ENCODE measurements at regions not wholly inside any gene's neighbourhood (a gene's known extent, or its start where the extent isn't known, plus 50 kb on each side); places are given as distances from the start of the nearest gene placed in this dataset.
"Not testable (repeated sequence)": the region's sequence is repeated elsewhere in the genome, so short reads cannot be mapped to it uniquely, and the experiment has no call there.

GRCh38 chr5:38780945-38781344 is 64.9 kb upstream of the OSMR start:
- Mint-ChIP-seq H3K4me3 (no peak overlapping the region), H3K27me3 (peaks cover 1% of the 10 kb centered on the region), H3K4me1 (no peaks in the 10 kb centered on the region), H3K36me3 (no peaks in the 10 kb centered on the region), H3K9me3 (peaks cover 1 to 4% (median 3%) of the 10 kb centered on the region in 3 donors), H3K27ac (no peak overlapping the region)

GRCh38 chr5:38782180-38782835 is 63.5 kb upstream of the OSMR start:
- peaks cover 1% of the 10 kb centered on the region for H3K27me3 Mint-ChIP-seq
- no peaks in the 10 kb centered on the region for H3K36me3 Mint-ChIP-seq
- peaks cover 0 to 6% (median 3%) of the 10 kb centered on the region in 3 donors for H3K9me3 Mint-ChIP-seq
- H3K27ac Mint-ChIP-seq, result no peak overlapping the region
- no peaks in the 10 kb centered on the region for H3K4me1 Mint-ChIP-seq
- H3K4me3 Mint-ChIP-seq, result no peak overlapping the region

GRCh38 chr5:38783011-38783561 is 62.7 kb upstream of the OSMR start:
- peaks cover 1% of the 10 kb centered on the region for H3K27me3 Mint-ChIP-seq
- H3K4me3 Mint-ChIP-seq, result no peak overlapping the region
- no peaks in the 10 kb centered on the region for H3K36me3 Mint-ChIP-seq
- H3K9me3 Mint-ChIP-seq, result peaks cover 0 to 6% (median 3%) of the 10 kb centered on the region in 3 donors
- H3K4me1 Mint-ChIP-seq, result no peaks in the 10 kb centered on the region
- no peak overlapping the region for H3K27ac Mint-ChIP-seq

GRCh38 chr5:38789134-38789533 is 56.7 kb upstream of the OSMR start:
- H3K27ac Mint-ChIP-seq, result no peak overlapping the region

GRCh38 chr5:38789777-38790176 is 56.0 kb upstream of the OSMR start:
- Mint-ChIP-seq H3K4me3 (no peak overlapping the region), H3K9me3 (peaks cover 0 to 6% (median 0%) of the 10 kb centered on the region in 3 donors)

More at GRCh38 chr5:38789134-38789533, 56.7 kb upstream of the OSMR start:
- Mint-ChIP-seq H3K27me3 (peaks cover 3% of the 10 kb centered on the region), H3K36me3 (no peaks in the 10 kb centered on the region), H3K9me3 (peaks cover 0 to 6% (median 0%) of the 10 kb centered on the region in 3 donors), H3K4me1 (no peaks in the 10 kb centered on the region), H3K4me3 (no peak overlapping the region)

GRCh38 chr5:38790268-38790667 is 55.5 kb upstream of the OSMR start:
- H3K27ac Mint-ChIP-seq, result no peak overlapping the region
- no peak overlapping the region for H3K4me3 Mint-ChIP-seq
- no peaks in the 10 kb centered on the region for H3K36me3 Mint-ChIP-seq
- H3K9me3 Mint-ChIP-seq, result peaks cover 0 to 6% (median 0%) of the 10 kb centered on the region in 3 donors
- no peaks in the 10 kb centered on the region for H3K4me1 Mint-ChIP-seq
- H3K27me3 Mint-ChIP-seq, result peaks cover 3% of the 10 kb centered on the region

More at GRCh38 chr5:38789777-38790176, 56.0 kb upstream of the OSMR start:
- H3K36me3 Mint-ChIP-seq, result no peaks in the 10 kb centered on the region
- H3K27ac Mint-ChIP-seq, result no peak overlapping the region
- H3K4me1 Mint-ChIP-seq, result no peaks in the 10 kb centered on the region
- peaks cover 3% of the 10 kb centered on the region for H3K27me3 Mint-ChIP-seq

GRCh38 chr5:38790891-38791290 is 54.9 kb upstream of the OSMR start:
- H3K4me3 Mint-ChIP-seq, result no peak overlapping the region
- no peaks in the 10 kb centered on the region for H3K4me1 Mint-ChIP-seq
- H3K9me3 Mint-ChIP-seq, result peaks cover 0 to 3% (median 0%) of the 10 kb centered on the region in 3 donors
- H3K27ac Mint-ChIP-seq, result no peak overlapping the region
- no peaks in the 10 kb centered on the region for H3K36me3 Mint-ChIP-seq
- peaks cover 3% of the 10 kb centered on the region for H3K27me3 Mint-ChIP-seq

- Mint-ChIP-seq H3K36me3 (no peaks in the 10 kb centered on the region), H3K27ac (no peak overlapping the region), H3K9me3 (no peaks in the 10 kb centered on the region), H3K4me1 (no peaks in the 10 kb centered on the region), H3K27me3 (peaks cover 3% of the 10 kb centered on the region), H3K4me3 (no peak overlapping the region)
Observed at GRCh38 chr5:38793099-38793498, 52.7 kb upstream of the OSMR start.

- not testable (repeated sequence) for H3K36me3 Mint-ChIP-seq, H3K9me3 Mint-ChIP-seq, H3K27me3 Mint-ChIP-seq, H3K27ac Mint-ChIP-seq, H3K4me3 Mint-ChIP-seq, H3K4me1 Mint-ChIP-seq
Observed at GRCh38 chr5:38794037-38794436, 51.8 kb upstream of the OSMR start.

GRCh38 chr5:38794986-38795385 is 50.8 kb upstream of the OSMR start:
- Mint-ChIP-seq H3K9me3 (peaks cover 0 to 3% (median 0%) of the 10 kb centered on the region in 3 donors), H3K36me3 (no peaks in the 10 kb centered on the region), H3K4me3 (no peak overlapping the region), H3K27me3 (peaks cover 2% of the 10 kb centered on the region), H3K27ac (no peak overlapping the region), H3K4me1 (no peaks in the 10 kb centered on the region)

- H3K27ac Mint-ChIP-seq, result no peak overlapping the region
- no peaks in the 10 kb centered on the region for H3K4me1 Mint-ChIP-seq
- H3K36me3 Mint-ChIP-seq, result no peaks in the 10 kb centered on the region
- H3K27me3 Mint-ChIP-seq, result peaks cover 2% of the 10 kb centered on the region
- H3K4me3 Mint-ChIP-seq, result no peak overlapping the region
- peaks cover 0 to 3% (median 0%) of the 10 kb centered on the region in 3 donors for H3K9me3 Mint-ChIP-seq
Observed at GRCh38 chr5:38795986-38796741, 49.6 kb upstream of the OSMR start.

Data from IgD-negative memory B cell (primary cell).